ENCODE measurements at regions not wholly inside any gene's neighbourhood (a gene's known extent, or its start where the extent isn't known, plus 50 kb on each side); places are given as distances from the start of the nearest gene placed in this dataset.

DNA sequence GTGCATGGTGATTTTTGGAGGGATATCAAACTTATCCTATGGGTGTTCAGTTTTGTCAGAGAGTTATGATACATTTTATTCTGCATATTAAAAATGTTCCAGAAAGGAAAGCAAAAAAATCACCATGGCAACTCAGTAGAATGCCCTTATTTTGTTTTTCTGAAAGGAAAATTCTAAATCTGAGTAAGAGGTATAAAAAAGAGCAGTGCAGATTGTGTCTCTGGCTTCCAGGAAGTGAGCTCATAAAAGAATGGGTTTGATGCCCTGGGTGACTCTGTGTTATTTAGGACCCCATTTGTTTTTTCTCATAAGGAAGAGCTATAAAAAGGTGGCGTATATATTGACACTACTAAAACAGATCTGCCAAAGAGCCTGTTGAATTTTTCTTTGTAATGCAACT lies 128.8 kb downstream of the UCHL1 start:
- Histone ChIP-seq H3K27ac (ENCODE audit: low read depth in 1 of 2, low read length in 2 of 2) (no peak overlapping the region), H3K27me3 (ENCODE audit: control insufficient read depth in 1 of 2, insufficient read depth in 2 of 2, low read length in 2 of 2) (no peaks in the 10 kb centered on the region), H3K4me1 (ENCODE audit: insufficient read depth, low read length) (no peaks in the 10 kb centered on the region), H3K9me3 (ENCODE audit: control insufficient read depth in 1 of 2, insufficient read depth in 1 of 2, low read length in 2 of 2) (no peaks in the 10 kb centered on the region), H3K36me3 (ENCODE audit: insufficient read depth, low read length) (no peaks in the 10 kb centered on the region), H3K4me3 (ENCODE audit: low read length) (no peak overlapping the region)
- TF ChIP-seq, protein P1, sequence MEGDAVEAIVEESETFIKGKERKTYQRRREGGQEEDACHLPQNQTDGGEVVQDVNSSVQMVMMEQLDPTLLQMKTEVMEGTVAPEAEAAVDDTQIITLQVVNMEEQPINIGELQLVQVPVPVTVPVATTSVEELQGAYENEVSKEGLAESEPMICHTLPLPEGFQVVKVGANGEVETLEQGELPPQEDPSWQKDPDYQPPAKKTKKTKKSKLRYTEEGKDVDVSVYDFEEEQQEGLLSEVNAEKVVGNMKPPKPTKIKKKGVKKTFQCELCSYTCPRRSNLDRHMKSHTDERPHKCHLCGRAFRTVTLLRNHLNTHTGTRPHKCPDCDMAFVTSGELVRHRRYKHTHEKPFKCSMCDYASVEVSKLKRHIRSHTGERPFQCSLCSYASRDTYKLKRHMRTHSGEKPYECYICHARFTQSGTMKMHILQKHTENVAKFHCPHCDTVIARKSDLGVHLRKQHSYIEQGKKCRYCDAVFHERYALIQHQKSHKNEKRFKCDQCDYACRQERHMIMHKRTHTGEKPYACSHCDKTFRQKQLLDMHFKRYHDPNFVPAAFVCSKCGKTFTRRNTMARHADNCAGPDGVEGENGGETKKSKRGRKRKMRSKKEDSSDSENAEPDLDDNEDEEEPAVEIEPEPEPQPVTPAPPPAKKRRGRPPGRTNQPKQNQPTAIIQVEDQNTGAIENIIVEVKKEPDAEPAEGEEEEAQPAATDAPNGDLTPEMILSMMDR (IDR thresholded peaks at IDR 0.05): no peak
- ChIA-PET POLR2A (no interaction called here), CTCF (no interaction called here)
- intact Hi-C loops (cut with DNase I, micrococcal nuclease): no loop called here
- ATAC-seq (ENCODE audit: poor library complexity) (no peak), DNase-seq (no peak)
- no peaks in the 10 kb centered on the region for H3K27me3 Mint-ChIP-seq
- H3K36me3 Mint-ChIP-seq (ENCODE audit: low read depth): no peaks in the 10 kb centered on the region
- no peaks in the 10 kb centered on the region for H3K4me1 Mint-ChIP-seq (ENCODE audit: low read depth)
- H3K9me3 Mint-ChIP-seq: no peaks in the 10 kb centered on the region
- no peak overlapping the region for H3K4me3 Mint-ChIP-seq
- no peak overlapping the region for H3K27ac Mint-ChIP-seq

DNA sequence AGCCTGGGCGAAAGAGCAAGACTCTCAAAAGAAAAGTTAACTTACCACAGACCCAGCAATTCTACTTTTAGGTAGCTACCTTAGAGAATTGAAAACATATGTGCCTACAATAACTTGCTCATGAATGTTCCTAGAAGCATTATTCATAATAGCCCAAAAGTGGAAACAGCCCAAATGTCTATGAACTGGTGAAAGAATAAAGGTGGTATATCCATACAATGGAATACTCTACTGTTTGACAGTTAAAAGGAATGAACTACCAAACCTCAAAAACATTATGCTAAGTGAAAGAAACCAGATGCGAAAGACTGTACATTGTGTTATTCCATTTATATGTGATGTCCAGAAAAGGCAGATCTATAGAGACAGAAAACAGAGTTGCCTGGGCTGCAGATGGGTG lies 131.4 kb downstream of the UCHL1 start:
- peaks cover 0 to 4% of the 10 kb centered on the region in 2 experiments for H3K9me3 ChIP-seq (ENCODE audit: control insufficient read depth in 1 of 2, insufficient read depth in 1 of 2, low read length in 2 of 2)
- H3K36me3 Mint-ChIP-seq (ENCODE audit: low read depth): no peaks in the 10 kb centered on the region
- POLR2A ChIA-PET: no interaction called here

DNA sequence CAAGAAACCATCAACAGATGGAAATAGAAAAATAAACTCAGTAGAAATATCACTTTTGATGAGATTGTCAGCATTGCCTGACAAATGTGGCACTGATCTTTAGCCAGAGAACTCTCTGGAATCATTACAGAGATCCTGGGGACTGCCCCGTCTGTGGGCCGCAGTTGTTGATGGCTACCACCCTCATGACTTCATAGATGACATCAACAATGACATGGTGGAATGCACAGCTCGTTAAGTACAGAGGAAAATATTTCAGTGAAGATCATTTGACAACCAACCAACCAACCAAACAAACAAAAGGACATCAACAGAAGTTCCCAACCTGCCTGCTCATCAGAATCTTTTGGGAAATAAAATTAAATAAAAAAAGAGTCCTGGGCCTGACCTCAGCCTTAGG lies 132.6 kb downstream of the UCHL1 start:
- Mint-ChIP-seq H3K9me3 (peaks cover 2% of the 10 kb centered on the region), H3K36me3 (ENCODE audit: low read depth) (no peaks in the 10 kb centered on the region), H3K4me3 (no peak overlapping the region), H3K4me1 (ENCODE audit: low read depth) (no peaks in the 10 kb centered on the region), H3K27ac (no peak overlapping the region), H3K27me3 (peaks cover 4% of the 10 kb centered on the region)
- intact Hi-C loops (cut with DNase I, micrococcal nuclease): no loop called here
- Histone ChIP-seq H3K36me3 (ENCODE audit: insufficient read depth, low read length) (no peaks in the 10 kb centered on the region), H3K4me3 (ENCODE audit: low read length) (no peak overlapping the region), H3K9me3 (ENCODE audit: control insufficient read depth in 1 of 2, insufficient read depth in 1 of 2, low read length in 2 of 2) (peaks cover 0 to 4% of the 10 kb centered on the region in 2 experiments), H3K27ac (ENCODE audit: low read depth in 1 of 2, low read length in 2 of 2) (no peak overlapping the region), H3K4me1 (ENCODE audit: insufficient read depth, low read length) (no peaks in the 10 kb centered on the region), H3K27me3 (ENCODE audit: control insufficient read depth in 1 of 2, insufficient read depth in 2 of 2, low read length in 2 of 2) (no peaks in the 10 kb centered on the region)
- TF ChIP-seq, protein P1 (IDR thresholded peaks at IDR 0.05): no peak
- ATAC-seq (ENCODE audit: poor library complexity): no peak
- ChIA-PET CTCF (no interaction called here), POLR2A (interaction anchor here (0.8 kb wide), 1 partner anchor 22 kb away, joined by 3 read pairs; no protein-coding TSS in a partner anchor)
- DNase-seq: no peak

More for the DNA sequence above, 131.4 kb downstream of the UCHL1 start:
- TF ChIP-seq, protein P1 (IDR thresholded peaks at IDR 0.05): no peak
- ATAC-seq (ENCODE audit: poor library complexity) (no peak), DNase-seq (no peak)
- intact Hi-C loops (cut with DNase I, micrococcal nuclease): no loop called here
- Mint-ChIP-seq H3K9me3 (peaks cover under 1% of the 10 kb centered on the region), H3K27ac (no peak overlapping the region), H3K4me1 (ENCODE audit: low read depth) (no peaks in the 10 kb centered on the region), H3K27me3 (peaks cover under 1% of the 10 kb centered on the region), H3K4me3 (no peak overlapping the region)
- no peaks in the 10 kb centered on the region for H3K36me3 ChIP-seq (ENCODE audit: insufficient read depth, low read length)
- CTCF ChIA-PET: no interaction called here
- H3K4me1 ChIP-seq (ENCODE audit: insufficient read depth, low read length): no peaks in the 10 kb centered on the region
- no peak overlapping the region for H3K4me3 ChIP-seq (ENCODE audit: low read length)
- no peaks in the 10 kb centered on the region for H3K27me3 ChIP-seq (ENCODE audit: control insufficient read depth in 1 of 2, insufficient read depth in 2 of 2, low read length in 2 of 2)
- H3K27ac ChIP-seq (ENCODE audit: low read depth in 1 of 2, low read length in 2 of 2): no peak overlapping the region
